PC-3 (cell line): ENCODE measurements at regions not wholly inside any gene's neighbourhood (a gene's known extent, or its start where the extent isn't known, plus 50 kb on each side); places are given as distances from the start of the nearest gene placed in this dataset.

Experiments
- ATAC-seq: fragments of 200-7000 bp; cut with Tn5 transposase; 2 replicates; pipeline ENCODE4 v1.9.1; 2020; ENCODE audit warnings: mild to moderate bottlenecking, moderate library complexity
- BruUV-seq: library from RNA; stranded (reverse); fragments of 400-500 nt; replicated peaks from 2 replicates; lab custom pipeline; 2021; lab: Mats Ljungman, UMichigan
- CTCF ChIA-PET: fragments of 300-600 bp; sonication (Branson Sonifier 250); formaldehyde crosslinking; loops from one replicate; lab custom pipeline; 2022; ENCODE audit warnings: antibody characterized with exemption; lab: Charles Lee
- POLR2A ChIA-PET: fragments of 300-600 bp; sonication (Branson Sonifier 250); formaldehyde crosslinking; loops from one replicate; lab custom pipeline; 2022; ENCODE audit warnings: antibody characterized with exemption; ENCODE audit not compliant: unreplicated experiment; lab: Charles Lee
- DNase-seq: peaks from one replicate; pipeline ENCODE4 v3.0.0-alpha.2; 2015
- H2AFZ ChIP-seq: fragments of 300-600 bp; sonication (generic); 2 replicates; pipeline ENCODE4 v1.6.0; 2016; ENCODE audit warnings: antibody characterized with exemption, low read length
- H3F3A ChIP-seq: fragments of 300-600 bp; sonication (generic); one replicate; pipeline ENCODE4 v1.6.0; 2017; ENCODE audit warnings: antibody characterized with exemption, low read length, control low read depth, mild to moderate bottlenecking; ENCODE audit not compliant: unreplicated experiment
- H3K27ac ChIP-seq: fragments of 300-600 bp; sonication (generic); 2 replicates; pipeline ENCODE4 v1.5.1; 2016; ENCODE audit warnings: mild to moderate bottlenecking, low read length
- H3K27me3 ChIP-seq: fragments of 300-600 bp; sonication (generic); 2 replicates; pipeline ENCODE4 v1.6.1; 2016; ENCODE audit warnings: low read length, mixed read lengths
- H3K36me3 ChIP-seq: fragments of 300-600 bp; sonication (generic); 2 replicates; pipeline ENCODE4 v1.6.1; 2016; ENCODE audit warnings: low read depth, mixed run types, low read length, mixed read lengths
- H3K4me1 ChIP-seq: fragments of 300-600 bp; sonication (generic); 2 replicates; pipeline ENCODE4 v1.5.1; 2016; ENCODE audit warnings: low read length; ENCODE audit not compliant: insufficient read depth
- H3K4me2 ChIP-seq: fragments of 300-600 bp; sonication (generic); 2 replicates; pipeline ENCODE4 v1.6.0; 2016; ENCODE audit warnings: low read length
- H3K4me3 ChIP-seq: fragments of 300-600 bp; sonication (generic); 2 replicates; pipeline ENCODE4 v1.5.1; 2016; ENCODE audit warnings: mild to moderate bottlenecking, low read length, mixed read lengths
- H3K79me2 ChIP-seq: fragments of 300-600 bp; sonication (generic); 2 replicates; pipeline ENCODE4 v1.6.1; 2017; ENCODE audit warnings: low read length, mixed read lengths
- H3K9ac ChIP-seq: fragments of 300-600 bp; sonication (generic); 2 replicates; pipeline ENCODE4 v1.6.0; 2016; ENCODE audit warnings: mild to moderate bottlenecking, low read length
- H3K9me2 ChIP-seq: fragments of 300-600 bp; sonication (generic); replicated peaks from 2 replicates; pipeline ENCODE4 v1.6.1; 2016; ENCODE audit warnings: mixed run types, low read length, mixed read lengths
- H3K9me3 ChIP-seq: fragments of 300-600 bp; sonication (generic); 2 replicates; pipeline ENCODE4 v1.6.1; 2016; ENCODE audit warnings: low read length, mixed read lengths
- H4K20me1 ChIP-seq: fragments of 300-600 bp; sonication (generic); 2 replicates; pipeline ENCODE4 v1.6.1; 2016; ENCODE audit warnings: low read length, mixed read lengths
- EZH2 ChIP-seq: fragments of 300-600 bp; sonication (generic); IDR thresholded peaks from one replicate; pipeline ENCODE4 v1.6.1; 2017; ENCODE audit warnings: antibody characterized with exemption, mild to moderate bottlenecking, low read length; ENCODE audit not compliant: unreplicated experiment
- EZH2phosphoT487 ChIP-seq: fragments of 300-600 bp; sonication (generic); IDR thresholded peaks from 2 replicates; pipeline ENCODE4 v1.6.1; 2018; ENCODE audit warnings: mild to moderate bottlenecking, antibody characterized with exemption, low read length, borderline replicate concordance
- intact Hi-C: fragments of 100-400 bp; cut with micrococcal nuclease; formaldehyde crosslinking; loops from 2 replicates; pipeline ENCODE4 v1.9.0; 2023
- TF ChIP-seq, protein P1 (sequence below): fragments of 300-600 bp; sonication (generic); conservative IDR thresholded peaks from 2 replicates; pipeline ENCODE4 v1.5.1; 2017; ENCODE audit warnings: antibody characterized with exemption, low read depth, mild to moderate bottlenecking, low read length

GRCh38 chr20:59469267-59470252 lies 134.8 kb upstream of the PHACTR3 start:
- no TSS peak for BruUV-seq
- no peaks in the 10 kb centered on the region for H4K20me1 ChIP-seq
- TF ChIP-seq, protein P1, sequence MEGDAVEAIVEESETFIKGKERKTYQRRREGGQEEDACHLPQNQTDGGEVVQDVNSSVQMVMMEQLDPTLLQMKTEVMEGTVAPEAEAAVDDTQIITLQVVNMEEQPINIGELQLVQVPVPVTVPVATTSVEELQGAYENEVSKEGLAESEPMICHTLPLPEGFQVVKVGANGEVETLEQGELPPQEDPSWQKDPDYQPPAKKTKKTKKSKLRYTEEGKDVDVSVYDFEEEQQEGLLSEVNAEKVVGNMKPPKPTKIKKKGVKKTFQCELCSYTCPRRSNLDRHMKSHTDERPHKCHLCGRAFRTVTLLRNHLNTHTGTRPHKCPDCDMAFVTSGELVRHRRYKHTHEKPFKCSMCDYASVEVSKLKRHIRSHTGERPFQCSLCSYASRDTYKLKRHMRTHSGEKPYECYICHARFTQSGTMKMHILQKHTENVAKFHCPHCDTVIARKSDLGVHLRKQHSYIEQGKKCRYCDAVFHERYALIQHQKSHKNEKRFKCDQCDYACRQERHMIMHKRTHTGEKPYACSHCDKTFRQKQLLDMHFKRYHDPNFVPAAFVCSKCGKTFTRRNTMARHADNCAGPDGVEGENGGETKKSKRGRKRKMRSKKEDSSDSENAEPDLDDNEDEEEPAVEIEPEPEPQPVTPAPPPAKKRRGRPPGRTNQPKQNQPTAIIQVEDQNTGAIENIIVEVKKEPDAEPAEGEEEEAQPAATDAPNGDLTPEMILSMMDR, result no peak
- TF ChIP-seq EZH2, result no peak
- no peak for TF ChIP-seq EZH2phosphoT487
- H3K9ac ChIP-seq, result no peak overlapping the region
- no peaks in the 10 kb centered on the region for H3K36me3 ChIP-seq
- H3K79me2 ChIP-seq, result no peaks in the 10 kb centered on the region
- ATAC-seq (no peak), DNase-seq (no peak)
- no peak overlapping the region for H3K4me2 ChIP-seq
- ChIA-PET POLR2A (no interaction called here), CTCF (no interaction called here)
- no peak overlapping the region for H3K4me3 ChIP-seq
- peaks cover 87% of the 10 kb centered on the region for H3K27me3 ChIP-seq
- no peaks in the 10 kb centered on the region for H3F3A ChIP-seq
- H3K9me2 ChIP-seq, result no peaks in the 10 kb centered on the region
- H3K4me1 ChIP-seq, result no peaks in the 10 kb centered on the region
- intact Hi-C loops, result no loop called here
- H3K27ac ChIP-seq, result no peak overlapping the region
- no peak overlapping the region for H2AFZ ChIP-seq
- no peaks in the 10 kb centered on the region for H3K9me3 ChIP-seq

- DNase-seq, result no peak
- Histone ChIP-seq H3K79me2 (no peaks in the 10 kb centered on the region), H3K4me3 (no peak overlapping the region), H3K9me3 (no peaks in the 10 kb centered on the region), H3K9me2 (no peaks in the 10 kb centered on the region), H4K20me1 (no peaks in the 10 kb centered on the region), H2AFZ (no peak overlapping the region), H3K36me3 (no peaks in the 10 kb centered on the region), H3K27me3 (peaks cover 89% of the 10 kb centered on the region), H3F3A (no peaks in the 10 kb centered on the region), H3K4me2 (no peak overlapping the region), H3K4me1 (no peaks in the 10 kb centered on the region), H3K9ac (no peak overlapping the region), H3K27ac (no peak overlapping the region)
- TF ChIP-seq, protein P1, result no peak
- no peak for TF ChIP-seq EZH2
- TF ChIP-seq EZH2phosphoT487, result no peak
- ChIA-PET POLR2A (no interaction called here), CTCF (no interaction called here)
- intact Hi-C loops, result no loop called here
- BruUV-seq, result no TSS peak
- ATAC-seq, result no peak
These were observed 133.8 kb upstream of the PHACTR3 start for GRCh38 chr20:59470521-59470920.
